HAP-1 (cell line): ENCODE measurements at regions not wholly inside any gene's neighbourhood (a gene's known extent, or its start where the extent isn't known, plus 50 kb on each side); places are given as distances from the start of the nearest gene placed in this dataset.
"Not testable (repeated sequence)": the region's sequence is repeated elsewhere in the genome, so short reads cannot be mapped to it uniquely, and the experiment has no call there.

ENCODE experiments used
- DNase-seq, 2 experiments: peaks; one replicate each; pipeline ENCODE4 v3.0.0-alpha.2; 2016 to 2020; ENCODE audit warnings: low spot score in 2 of 2
- H3K27me3 ChIP-seq: fragments of 250-450 bp; sonication (Bioruptor Pico); 2 replicates; pipeline ENCODE4 v1.5.1; 2020; ENCODE audit warnings: low read depth, mild to moderate bottlenecking, moderate library complexity
- H3K36me3 ChIP-seq: fragments of 250-450 bp; sonication (Bioruptor Pico); replicated peaks from 2 replicates; pipeline ENCODE4 v1.5.1; 2020; ENCODE audit warnings: mild to moderate bottlenecking
- H3K4me1 ChIP-seq: fragments of 250-450 bp; sonication (Bioruptor Pico); 2 replicates; pipeline ENCODE4 v1.5.1; 2020; ENCODE audit warnings: mild to moderate bottlenecking
- H3K4me3 ChIP-seq: fragments of 250-450 bp; sonication (Bioruptor Pico); 2 replicates; pipeline ENCODE4 v1.5.1; 2020; ENCODE audit warnings: mild to moderate bottlenecking, moderate library complexity
- H3K9me3 ChIP-seq: fragments of 250-450 bp; sonication (Bioruptor Pico); 2 replicates; pipeline ENCODE4 v1.5.1; 2020; ENCODE audit warnings: mild to moderate bottlenecking, moderate library complexity
- in situ Hi-C: fragments of 300-500 bp; cut with MboI; formaldehyde crosslinking; loops from 3 replicates; pipeline ENCODE4 v1.14.3; 2020; ENCODE audit warnings: low sequenced_read_pairs, inconsistent platforms, mixed read lengths

DNA sequence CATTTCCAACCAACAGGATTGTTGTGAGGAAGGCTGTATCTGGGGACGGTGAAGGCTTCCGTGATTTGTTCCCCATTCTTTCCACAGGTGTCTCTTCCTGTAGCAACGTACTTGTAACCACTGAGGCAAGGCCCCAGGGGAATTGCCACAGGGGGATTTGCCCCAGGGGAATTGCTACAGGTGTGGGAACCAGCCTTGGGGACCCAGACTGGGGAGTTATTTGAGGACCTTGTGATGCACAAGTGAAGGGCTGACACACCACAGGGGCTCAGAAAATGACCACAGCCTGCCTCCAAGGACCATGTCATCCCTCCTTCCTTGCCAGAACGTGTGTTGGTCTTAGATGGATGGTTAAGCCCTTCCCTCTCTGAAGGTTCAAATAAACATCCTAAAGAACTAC lies 131.4 kb upstream of the RGS6 start:
- Histone ChIP-seq H3K9me3 (no peaks in the 10 kb centered on the region), H3K4me3 (no peak overlapping the region), H3K4me1 (no peaks in the 10 kb centered on the region), H3K36me3 (no peaks in the 10 kb centered on the region), H3K27me3 (no peaks in the 10 kb centered on the region)
- no peak for DNase-seq
- in situ Hi-C loops, result no loop called here

DNA sequence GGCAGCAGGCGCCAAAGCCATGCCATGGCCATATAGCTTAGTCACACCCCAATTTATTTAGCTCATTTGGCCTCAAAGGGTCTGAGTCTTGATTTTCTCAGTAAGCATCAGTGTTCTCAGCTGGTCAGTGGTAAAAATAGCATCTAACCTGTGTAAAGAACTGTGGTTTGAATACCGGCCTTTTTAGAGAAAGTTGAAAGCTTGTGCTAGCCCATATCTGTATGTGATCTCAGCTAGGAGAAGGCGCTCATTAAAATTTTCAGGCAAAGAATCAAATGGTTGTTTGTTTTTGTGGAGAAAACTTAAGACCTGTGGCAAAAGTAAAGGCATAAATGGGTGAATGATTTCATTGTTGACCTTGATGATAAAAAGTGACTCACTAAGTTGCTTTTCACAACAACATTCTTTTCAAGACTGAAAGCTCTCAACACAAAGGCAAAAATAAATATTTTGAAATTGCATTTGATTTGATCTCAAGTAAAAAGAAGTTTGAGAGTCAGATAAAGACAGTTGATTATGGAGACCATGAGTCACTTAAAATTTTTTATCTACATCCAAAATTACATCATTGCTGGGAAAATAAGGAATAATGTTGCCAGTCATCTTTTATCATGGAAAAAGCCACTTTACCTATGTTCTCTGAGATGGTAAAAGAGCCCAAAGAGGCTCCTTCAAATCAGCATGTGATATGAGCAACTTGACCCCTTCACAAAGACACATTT lies 128.5 kb upstream of the RGS6 start:
- H3K27me3 ChIP-seq, result no peaks in the 10 kb centered on the region
- H3K4me1 ChIP-seq, result no peaks in the 10 kb centered on the region
- H3K36me3 ChIP-seq, result no peaks in the 10 kb centered on the region
- DNase-seq, result no peak
- in situ Hi-C loops, result no loop called here
- H3K4me3 ChIP-seq, result no peak overlapping the region
- H3K9me3 ChIP-seq, result no peaks in the 10 kb centered on the region

DNA sequence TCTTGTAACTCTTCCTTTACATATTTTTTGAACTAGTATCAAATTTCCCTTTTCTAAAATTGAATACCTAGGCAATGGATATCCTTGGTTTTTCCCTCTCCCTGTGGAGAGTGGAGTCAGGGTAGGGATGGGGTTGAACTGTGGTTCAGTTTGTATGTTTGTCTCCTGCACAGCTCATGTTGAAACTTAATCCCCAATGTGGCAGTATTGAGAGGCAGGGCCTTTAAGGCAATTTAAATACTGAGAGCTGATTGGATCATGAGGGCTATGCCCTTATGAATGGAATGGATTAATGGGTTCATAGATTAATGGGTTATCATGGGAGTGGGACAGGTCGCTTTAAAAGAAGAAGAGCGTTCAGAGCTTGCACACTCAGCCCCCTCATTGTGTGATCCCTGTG lies 127.2 kb upstream of the RGS6 start:
- Histone ChIP-seq H3K4me1 (no peaks in the 10 kb centered on the region), H3K9me3 (no peaks in the 10 kb centered on the region), H3K4me3 (no peak overlapping the region), H3K27me3 (no peaks in the 10 kb centered on the region), H3K36me3 (no peaks in the 10 kb centered on the region)
- no peak for DNase-seq
- in situ Hi-C loops, result no loop called here

DNA sequence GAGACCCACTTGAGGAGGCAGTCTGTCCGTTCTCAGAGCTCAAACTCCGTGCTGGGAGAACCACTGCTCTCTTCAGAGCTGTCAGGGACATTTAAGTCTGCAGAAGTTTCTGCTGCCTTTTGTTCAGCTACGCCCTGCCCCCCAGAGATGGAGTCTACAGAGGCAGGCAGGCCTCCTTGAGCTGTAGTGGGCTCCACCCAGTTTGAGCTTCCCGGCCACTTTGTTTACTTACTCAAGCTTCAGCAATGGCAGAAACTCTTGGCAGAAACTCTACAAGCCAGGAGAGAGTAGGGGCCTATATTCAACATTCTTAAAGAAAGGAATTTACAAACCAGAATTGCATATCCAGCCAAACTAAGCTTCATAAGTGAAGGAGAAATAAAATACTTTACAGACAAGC lies 125.2 kb upstream of the RGS6 start:
- H3K36me3 ChIP-seq, H3K9me3 ChIP-seq, H3K4me3 ChIP-seq, H3K4me1 ChIP-seq, DNase-seq, H3K27me3 ChIP-seq, in situ Hi-C loops: not testable (repeated sequence)

DNA sequence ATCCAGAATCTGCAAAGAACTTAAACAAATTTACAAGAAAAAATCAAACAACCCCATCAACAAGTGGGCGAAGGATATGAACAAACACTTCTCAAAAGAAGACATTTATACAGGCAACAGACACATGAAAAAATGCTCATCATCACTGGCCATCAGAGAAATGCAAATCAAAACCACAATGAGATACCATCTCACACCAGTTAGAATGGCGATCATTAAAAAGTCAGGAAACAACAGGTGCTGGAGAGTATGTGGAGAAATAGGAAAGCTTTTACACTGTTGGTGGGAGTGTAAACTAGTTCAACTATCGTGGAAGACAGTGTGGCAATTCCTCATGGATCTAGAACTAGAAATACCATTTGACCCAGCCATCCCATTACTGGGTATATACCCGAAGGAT lies 121.4 kb upstream of the RGS6 start:
- H3K4me1 ChIP-seq, in situ Hi-C loops, DNase-seq, H3K9me3 ChIP-seq, H3K4me3 ChIP-seq, H3K36me3 ChIP-seq, H3K27me3 ChIP-seq: not testable (repeated sequence)

DNA sequence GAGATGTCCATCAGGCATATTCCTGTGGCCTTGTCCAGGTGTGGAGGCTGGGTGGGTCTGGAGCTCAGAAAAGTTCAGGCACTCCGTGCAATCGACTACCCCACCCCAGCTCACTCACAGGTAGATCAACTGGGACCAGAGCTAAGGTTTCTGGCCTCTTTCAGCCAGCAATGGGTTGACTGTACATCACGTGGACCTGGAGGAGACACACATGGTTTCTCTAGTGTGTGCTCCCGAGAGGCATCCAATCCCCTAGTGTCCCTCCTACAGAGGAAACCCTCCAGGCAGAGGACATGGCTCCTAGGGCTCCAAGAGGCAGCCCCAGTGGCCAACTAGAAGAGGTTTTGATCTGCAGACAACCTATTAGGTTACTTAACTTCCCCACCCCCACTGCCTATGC lies 119.5 kb upstream of the RGS6 start:
- no peaks in the 10 kb centered on the region for H3K9me3 ChIP-seq
- no peaks in the 10 kb centered on the region for H3K4me1 ChIP-seq
- H3K27me3 ChIP-seq, result no peaks in the 10 kb centered on the region
- DNase-seq, result no peak
- H3K4me3 ChIP-seq, result no peak overlapping the region
- in situ Hi-C loops, result no loop called here
- H3K36me3 ChIP-seq, result no peaks in the 10 kb centered on the region

DNA sequence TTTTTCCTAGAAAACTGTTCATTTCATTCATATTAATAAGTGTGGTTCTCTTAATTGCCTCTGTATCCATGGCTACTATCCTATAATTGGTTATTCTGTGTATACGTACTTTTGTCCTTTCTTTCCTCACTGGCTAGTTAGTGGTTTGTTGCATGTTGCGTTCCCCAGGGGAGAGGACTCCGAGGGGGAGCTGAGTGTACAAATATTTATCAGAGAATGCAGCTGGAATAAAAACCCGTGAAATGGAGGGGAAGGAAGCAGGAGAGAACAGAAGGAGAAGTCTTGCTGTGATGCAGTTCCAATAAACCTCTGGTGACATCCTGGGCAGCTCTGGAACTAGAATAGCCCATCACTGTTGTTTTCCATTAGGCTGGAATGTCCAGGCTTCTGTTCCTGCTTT lies 117.1 kb upstream of the RGS6 start:
- Histone ChIP-seq H3K27me3 (no peaks in the 10 kb centered on the region), H3K36me3 (no peaks in the 10 kb centered on the region), H3K4me1 (no peaks in the 10 kb centered on the region), H3K9me3 (no peaks in the 10 kb centered on the region), H3K4me3 (no peak overlapping the region)
- in situ Hi-C loops, result no loop called here
- no peak for DNase-seq

DNA sequence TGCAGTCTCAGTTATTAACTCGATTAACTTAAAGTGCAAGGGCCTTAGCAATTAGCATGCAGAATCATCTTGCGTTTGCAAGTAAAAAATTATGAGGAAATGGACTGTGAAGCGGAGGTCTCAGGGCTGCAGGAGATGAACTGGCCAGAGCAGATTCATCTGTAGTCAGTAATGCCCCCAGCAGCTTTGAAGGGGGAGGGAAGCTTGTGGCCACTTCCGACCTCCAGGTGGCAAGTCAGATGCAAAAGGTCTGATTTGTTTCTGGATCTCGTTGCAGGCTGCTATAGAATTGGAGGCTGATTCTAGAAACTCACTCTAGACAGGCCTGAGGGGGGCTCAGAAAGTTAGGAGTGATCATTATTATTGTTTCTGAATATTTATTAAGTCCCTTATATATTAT lies 107.4 kb upstream of the RGS6 start:
- Histone ChIP-seq H3K9me3 (no peaks in the 10 kb centered on the region), H3K36me3 (no peaks in the 10 kb centered on the region), H3K27me3 (no peaks in the 10 kb centered on the region), H3K4me3 (no peak overlapping the region), H3K4me1 (no peaks in the 10 kb centered on the region)
- in situ Hi-C loops, result no loop called here
- DNase-seq, result no peak

DNA sequence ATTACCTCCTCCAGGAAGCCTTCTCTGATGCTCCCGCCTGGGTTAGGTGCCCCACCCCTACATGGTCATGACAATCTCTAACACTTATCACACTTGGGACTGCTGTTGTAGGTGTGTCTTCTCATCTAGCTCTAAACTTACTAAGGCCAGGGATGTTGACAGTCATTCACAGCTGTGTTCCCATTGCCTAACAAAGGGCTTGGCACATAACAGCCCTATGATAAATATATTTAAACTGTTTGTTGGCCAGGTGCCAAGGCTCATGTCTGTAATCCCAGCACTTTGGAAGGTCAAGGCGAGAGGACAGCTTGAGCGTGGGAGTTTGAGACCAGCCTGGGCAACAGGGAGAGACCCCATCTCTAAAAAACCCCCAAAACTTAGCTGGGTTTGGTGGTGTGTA lies 98.8 kb upstream of the RGS6 start:
- Histone ChIP-seq H3K27me3 (no peaks in the 10 kb centered on the region), H3K4me3 (no peak overlapping the region), H3K9me3 (no peaks in the 10 kb centered on the region), H3K4me1 (no peaks in the 10 kb centered on the region), H3K36me3 (no peaks in the 10 kb centered on the region)
- DNase-seq, result no peak
- in situ Hi-C loops, result no loop called here

DNA sequence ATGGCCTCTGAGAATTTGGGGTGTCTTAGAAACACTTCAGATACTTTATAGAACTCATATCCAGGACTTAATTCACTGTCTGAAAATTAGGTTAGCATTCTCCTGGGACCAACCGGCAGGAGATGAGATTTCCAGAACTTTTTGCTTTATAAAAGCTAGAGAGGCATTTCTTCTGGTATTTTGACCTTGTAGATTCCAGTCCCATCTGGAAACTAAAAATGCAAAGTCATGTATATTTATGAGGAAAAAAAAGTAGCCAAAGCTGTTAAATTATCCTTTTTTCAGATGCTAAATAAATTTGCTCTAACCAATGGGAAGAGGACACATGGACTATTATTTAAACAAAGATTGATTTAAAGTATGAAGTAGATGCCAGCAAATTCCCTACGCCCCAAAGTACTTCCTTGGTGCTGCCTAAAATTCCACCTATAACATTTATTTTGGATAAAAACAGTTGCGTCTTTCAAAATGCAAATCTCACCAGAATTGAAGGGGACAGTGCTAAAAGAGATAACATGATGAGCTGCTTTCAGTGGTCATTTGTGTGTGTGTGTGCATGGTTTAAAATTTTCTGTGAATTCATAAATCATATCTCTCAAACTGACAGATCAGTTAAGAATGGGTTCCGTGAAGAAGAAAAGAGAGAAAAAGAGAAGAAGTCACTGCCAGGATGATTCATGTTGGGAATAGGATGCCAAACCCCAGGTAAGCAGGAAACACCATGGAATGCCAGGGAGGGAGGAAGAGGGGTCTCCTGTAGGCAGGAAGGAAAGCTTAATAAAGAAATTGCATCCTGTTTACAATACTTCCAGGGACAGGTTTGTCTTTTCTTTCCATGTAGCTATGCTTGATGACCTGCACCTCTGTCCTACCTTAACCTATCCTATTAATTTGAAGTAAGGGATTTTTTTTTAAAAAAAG lies 97.7 kb upstream of the RGS6 start:
- Histone ChIP-seq H3K36me3 (no peaks in the 10 kb centered on the region), H3K4me3 (no peak overlapping the region), H3K27me3 (no peaks in the 10 kb centered on the region), H3K4me1 (no peaks in the 10 kb centered on the region), H3K9me3 (no peaks in the 10 kb centered on the region)
- in situ Hi-C loops, result no loop called here
- no peak for DNase-seq

DNA sequence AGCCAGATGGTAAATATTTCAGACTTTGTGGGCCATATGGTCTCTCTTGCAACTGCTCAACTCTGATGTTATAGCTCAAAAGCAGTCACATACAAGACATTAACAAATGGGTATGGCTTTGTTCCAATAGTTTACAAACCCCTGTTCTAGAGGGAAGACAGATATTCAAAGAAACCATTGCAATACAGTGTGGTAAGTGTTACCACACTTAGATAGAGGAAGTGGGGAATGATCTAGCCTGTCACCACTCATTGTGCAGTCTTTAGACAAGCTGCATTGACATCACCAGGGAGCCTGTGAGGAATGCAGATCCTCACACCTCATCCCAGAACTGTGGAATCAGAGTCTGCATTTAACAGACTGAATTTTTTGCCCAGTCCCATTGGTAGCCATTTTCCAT lies 80.0 kb upstream of the RGS6 start:
- Histone ChIP-seq H3K4me1 (no peaks in the 10 kb centered on the region), H3K4me3 (no peak overlapping the region), H3K27me3 (no peaks in the 10 kb centered on the region), H3K36me3 (no peaks in the 10 kb centered on the region), H3K9me3 (no peaks in the 10 kb centered on the region)
- DNase-seq, result no peak
- in situ Hi-C loops, result loop anchor here (10.0 kb wide), 1 partner anchor 717 kb away; no protein-coding TSS in a partner anchor

DNA sequence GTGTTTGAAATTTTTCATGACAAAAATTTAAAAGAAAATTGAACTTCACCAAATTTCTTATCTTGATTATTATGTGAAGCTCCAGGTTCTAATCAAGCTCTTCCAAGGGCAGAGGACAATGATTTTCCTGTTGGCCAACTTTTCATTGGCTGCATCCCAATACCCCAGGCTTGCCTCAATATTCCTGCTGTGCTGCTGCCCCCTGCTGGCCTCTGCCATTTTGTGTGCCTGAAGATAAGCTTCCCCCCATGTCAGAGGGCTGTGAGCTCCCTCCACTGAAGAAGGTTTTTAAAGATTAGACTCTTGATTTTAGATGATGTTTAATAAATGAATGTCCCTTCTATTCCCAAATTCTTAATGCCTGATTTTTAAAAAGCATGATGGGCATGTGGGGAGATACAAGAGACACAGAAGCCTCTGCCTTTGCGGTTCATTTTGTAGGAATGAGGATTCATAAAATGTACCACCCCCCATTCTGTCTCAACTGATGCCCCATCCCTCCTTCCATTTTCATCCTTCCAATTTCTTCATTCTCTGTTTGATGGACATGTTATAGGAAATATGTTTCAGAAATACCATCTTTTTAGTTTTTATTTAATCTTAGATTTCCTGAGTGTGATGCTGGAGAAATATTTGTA lies 76.7 kb upstream of the RGS6 start:
- peak; percentile 41 to 91 for DNase-seq
- H3K27me3 ChIP-seq, result no peaks in the 10 kb centered on the region
- no peaks in the 10 kb centered on the region for H3K4me1 ChIP-seq
- no peaks in the 10 kb centered on the region for H3K36me3 ChIP-seq
- no peaks in the 10 kb centered on the region for H3K9me3 ChIP-seq
- in situ Hi-C loops, result loop anchor here (10.0 kb wide), 1 partner anchor 721 kb away; no protein-coding TSS in a partner anchor
- no peak overlapping the region for H3K4me3 ChIP-seq

DNA sequence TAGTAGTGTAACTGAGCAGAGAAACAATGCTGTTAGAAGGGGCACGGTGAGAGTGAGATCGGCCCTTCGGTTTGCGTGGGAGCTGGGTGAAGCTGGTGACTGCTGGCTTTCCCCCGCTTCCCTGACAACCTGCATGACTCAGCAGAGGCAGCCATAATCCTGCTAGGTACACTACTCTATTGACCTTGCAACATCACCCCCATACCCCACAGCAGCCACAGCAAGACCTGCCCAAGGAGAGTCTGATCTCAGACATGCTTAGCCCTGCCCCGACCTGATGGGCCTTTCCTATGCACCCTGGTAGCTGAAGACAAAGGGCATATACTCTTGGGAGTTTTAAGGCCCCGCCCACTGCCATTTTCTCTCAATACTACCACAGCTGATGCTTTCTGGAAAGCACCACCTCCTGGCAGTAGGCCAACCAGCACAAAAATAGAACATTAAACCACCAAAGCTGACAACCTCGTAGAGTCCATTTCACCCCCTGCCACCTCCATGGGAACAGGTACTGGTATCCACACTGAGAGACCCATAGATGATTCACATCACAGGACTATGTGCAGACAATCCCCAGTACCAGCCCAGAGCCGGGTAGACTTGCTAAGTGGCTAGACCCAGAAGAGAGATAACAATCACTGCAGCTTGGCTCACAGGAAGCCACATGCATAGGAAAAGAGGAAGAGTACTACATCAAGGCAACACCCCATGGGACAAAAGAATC lies 75.9 kb upstream of the RGS6 start:
- H3K4me1 ChIP-seq, result no peaks in the 10 kb centered on the region
- H3K27me3 ChIP-seq, result no peaks in the 10 kb centered on the region
- peak in 1 of 2 experiments; percentile 50 for DNase-seq
- in situ Hi-C loops, result loop anchor here (10.0 kb wide), 1 partner anchor 722 kb away; no protein-coding TSS in a partner anchor
- no peaks in the 10 kb centered on the region for H3K9me3 ChIP-seq
- H3K36me3 ChIP-seq, result no peaks in the 10 kb centered on the region
- H3K4me3 ChIP-seq, result no peak overlapping the region
